ENCODE measurements at regions not wholly inside any gene's neighbourhood (a gene's known extent, or its start where the extent isn't known, plus 50 kb on each side); places are given as distances from the start of the nearest gene placed in this dataset.

DNA sequence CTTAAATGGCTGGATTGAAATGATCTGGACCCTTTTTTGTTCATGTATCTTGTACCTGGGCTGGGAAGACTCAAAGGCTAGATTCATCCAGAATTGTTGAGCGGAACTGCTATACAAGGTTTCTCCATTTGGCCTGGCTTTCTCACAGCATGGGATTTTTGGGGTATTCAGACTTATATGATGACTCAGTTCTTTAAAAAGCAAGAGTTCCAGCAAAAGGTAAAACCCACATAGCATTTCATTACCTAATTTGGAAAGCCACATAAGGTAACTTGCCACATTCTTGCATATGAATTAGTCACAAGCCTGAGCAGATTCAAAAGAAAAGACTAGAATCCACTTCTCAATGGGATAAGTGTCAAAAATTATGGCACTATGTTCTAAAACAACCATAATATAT is 137.4 kb downstream of the HGF start:
- TF ChIP-seq EZH2 (IDR thresholded peaks at IDR 0.05; ENCODE audit: insufficient read depth, low read length), result no peak
- TF ChIP-seq, protein P1, sequence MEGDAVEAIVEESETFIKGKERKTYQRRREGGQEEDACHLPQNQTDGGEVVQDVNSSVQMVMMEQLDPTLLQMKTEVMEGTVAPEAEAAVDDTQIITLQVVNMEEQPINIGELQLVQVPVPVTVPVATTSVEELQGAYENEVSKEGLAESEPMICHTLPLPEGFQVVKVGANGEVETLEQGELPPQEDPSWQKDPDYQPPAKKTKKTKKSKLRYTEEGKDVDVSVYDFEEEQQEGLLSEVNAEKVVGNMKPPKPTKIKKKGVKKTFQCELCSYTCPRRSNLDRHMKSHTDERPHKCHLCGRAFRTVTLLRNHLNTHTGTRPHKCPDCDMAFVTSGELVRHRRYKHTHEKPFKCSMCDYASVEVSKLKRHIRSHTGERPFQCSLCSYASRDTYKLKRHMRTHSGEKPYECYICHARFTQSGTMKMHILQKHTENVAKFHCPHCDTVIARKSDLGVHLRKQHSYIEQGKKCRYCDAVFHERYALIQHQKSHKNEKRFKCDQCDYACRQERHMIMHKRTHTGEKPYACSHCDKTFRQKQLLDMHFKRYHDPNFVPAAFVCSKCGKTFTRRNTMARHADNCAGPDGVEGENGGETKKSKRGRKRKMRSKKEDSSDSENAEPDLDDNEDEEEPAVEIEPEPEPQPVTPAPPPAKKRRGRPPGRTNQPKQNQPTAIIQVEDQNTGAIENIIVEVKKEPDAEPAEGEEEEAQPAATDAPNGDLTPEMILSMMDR (IDR thresholded peaks at IDR 0.05; ENCODE audit: insufficient read depth, low read depth, low read length), result no peak

Measured in astrocyte (in vitro differentiated cells and primary cell).